GM21529 (cell line): ENCODE measurements at regions not wholly inside any gene's neighbourhood (a gene's known extent, or its start where the extent isn't known, plus 50 kb on each side); places are given as distances from the start of the nearest gene placed in this dataset.

Source experiments
- ATAC-seq: cut with Tn5 transposase; IDR thresholded peaks from one replicate; pipeline ENCODE4 v1.9.1; 2021; ENCODE audit not compliant: unreplicated experiment

GRCh38 chr22:47343611-47344010 is 581.2 kb downstream of the TBC1D22A start:
- ATAC-seq = no peak

- no peak for ATAC-seq
Observed at GRCh38 chr22:47342446-47342845, 580.0 kb downstream of the TBC1D22A start.

- no peak for ATAC-seq
Observed at GRCh38 chr22:47341464-47341863, 579.0 kb downstream of the TBC1D22A start.

- ATAC-seq = no peak
Observed at GRCh38 chr22:47340851-47341436, 578.5 kb downstream of the TBC1D22A start.

GRCh38 chr22:47337161-47337621 is 574.7 kb downstream of the TBC1D22A start:
- ATAC-seq = no peak

- ATAC-seq = no peak
Observed at GRCh38 chr22:47335958-47336357, 573.5 kb downstream of the TBC1D22A start.

GRCh38 chr22:47335460-47335859 is 573.0 kb downstream of the TBC1D22A start:
- ATAC-seq = no peak

GRCh38 chr22:47334601-47335000 is 572.2 kb downstream of the TBC1D22A start:
- ATAC-seq = no peak

GRCh38 chr22:47333625-47334024 is 571.2 kb downstream of the TBC1D22A start:
- no peak for ATAC-seq

- ATAC-seq = no peak
Observed at GRCh38 chr22:47332246-47332980, 570.0 kb downstream of the TBC1D22A start.

GRCh38 chr22:47331750-47332149 is 569.3 kb downstream of the TBC1D22A start:
- ATAC-seq = no peak

- ATAC-seq = no peak
Observed at GRCh38 chr22:47329727-47330650, 567.5 kb downstream of the TBC1D22A start.

- no peak for ATAC-seq
Observed at GRCh38 chr22:47328550-47329243, 566.2 kb downstream of the TBC1D22A start.

- ATAC-seq = no peak
Observed at GRCh38 chr22:47327241-47327640, 564.8 kb downstream of the TBC1D22A start.

- no peak for ATAC-seq
Observed at GRCh38 chr22:47325249-47325648, 562.8 kb downstream of the TBC1D22A start.

- ATAC-seq = no peak
Observed at GRCh38 chr22:47324435-47324990, 562.1 kb downstream of the TBC1D22A start.

- ATAC-seq = no peak
Observed at GRCh38 chr22:47323518-47323917, 561.1 kb downstream of the TBC1D22A start.

- no peak for ATAC-seq
Observed at GRCh38 chr22:47322854-47323253, 560.4 kb downstream of the TBC1D22A start.

GRCh38 chr22:47320560-47320959 is 558.1 kb downstream of the TBC1D22A start:
- no peak for ATAC-seq

GRCh38 chr22:47318041-47318737 is 555.7 kb downstream of the TBC1D22A start:
- ATAC-seq = no peak
